Limb (tissue), 2 donors: ENCODE measurements at regions not wholly inside any gene's neighbourhood (a gene's known extent, or its start where the extent isn't known, plus 50 kb on each side); places are given as distances from the start of the nearest gene placed in this dataset.
"Not testable (repeated sequence)": the region's sequence is repeated elsewhere in the genome, so short reads cannot be mapped to it uniquely, and the experiment has no call there.

Experiments used
- DNase-seq, 2 donors: peaks; one replicate each; pipeline ENCODE4 v3.0.0-alpha.2; 2016; ENCODE audit errors: extremely low spot score in 2 of 2

GRCh38 chr5:91315701-91316100 lies 67.4 kb downstream of the ARRDC3 start:
- no peak for DNase-seq

DNA sequence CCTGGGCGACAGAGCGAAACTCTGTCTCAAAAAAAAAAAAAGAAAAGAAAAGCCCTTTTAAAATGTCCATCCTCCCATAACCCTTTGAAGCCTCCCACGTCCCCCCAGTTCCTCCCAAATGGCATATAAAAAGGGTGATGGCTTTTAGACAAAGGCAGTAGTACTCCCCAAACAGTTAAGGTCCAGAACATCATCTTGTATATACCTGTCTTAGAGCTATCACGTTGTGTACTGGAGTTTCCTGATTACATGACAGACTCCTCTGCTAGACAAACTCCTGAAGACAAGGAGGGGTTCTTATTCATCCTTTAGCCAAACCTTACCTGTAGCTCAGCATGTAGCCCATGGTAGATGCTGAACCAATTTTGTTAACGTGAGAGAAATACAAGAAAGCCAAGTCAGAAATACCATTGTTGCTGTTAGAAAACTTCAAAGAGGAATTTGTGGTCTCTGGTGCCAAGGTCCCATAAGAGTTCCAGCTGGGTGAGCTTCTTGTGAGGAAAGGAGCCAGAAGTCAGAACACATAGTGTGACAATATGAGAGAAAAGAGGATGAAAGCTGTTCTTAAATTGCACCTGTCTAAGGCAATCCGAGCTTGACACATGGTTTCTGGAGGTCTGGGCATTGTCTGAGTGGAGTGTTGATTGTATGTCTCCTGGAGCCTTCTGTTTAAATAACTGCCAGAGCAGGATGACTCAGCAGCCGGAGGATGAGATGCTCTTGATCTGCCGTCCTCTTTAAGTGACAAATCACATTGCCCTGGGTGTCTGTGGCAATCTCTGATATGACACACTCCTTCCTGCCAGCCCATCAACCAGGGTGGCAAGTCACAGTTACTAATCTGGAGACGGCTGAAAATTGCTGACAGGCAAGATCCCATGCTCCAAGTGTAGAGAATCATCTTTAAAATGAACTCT lies 69.1 kb downstream of the ARRDC3 start:
- DNase-seq: no peak

DNA sequence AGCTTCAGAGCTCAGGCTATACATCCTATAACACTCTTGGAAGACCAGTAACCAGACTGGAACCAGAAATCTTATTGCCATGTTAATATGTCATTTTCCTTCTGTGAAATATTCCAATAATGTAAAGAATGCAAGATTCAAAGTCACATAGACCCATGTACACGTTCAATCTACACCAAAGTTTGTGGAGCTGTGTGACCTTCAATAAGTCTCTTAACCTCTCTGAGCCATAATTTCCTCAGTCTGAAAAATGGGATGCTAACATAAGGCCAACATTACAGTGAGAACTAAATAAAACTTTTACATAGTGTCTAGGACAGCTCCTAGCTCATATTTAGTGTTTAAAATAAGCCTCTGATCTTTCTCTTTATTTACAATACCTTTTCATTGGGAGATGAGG lies 70.4 kb downstream of the ARRDC3 start:
- no peak for DNase-seq

DNA sequence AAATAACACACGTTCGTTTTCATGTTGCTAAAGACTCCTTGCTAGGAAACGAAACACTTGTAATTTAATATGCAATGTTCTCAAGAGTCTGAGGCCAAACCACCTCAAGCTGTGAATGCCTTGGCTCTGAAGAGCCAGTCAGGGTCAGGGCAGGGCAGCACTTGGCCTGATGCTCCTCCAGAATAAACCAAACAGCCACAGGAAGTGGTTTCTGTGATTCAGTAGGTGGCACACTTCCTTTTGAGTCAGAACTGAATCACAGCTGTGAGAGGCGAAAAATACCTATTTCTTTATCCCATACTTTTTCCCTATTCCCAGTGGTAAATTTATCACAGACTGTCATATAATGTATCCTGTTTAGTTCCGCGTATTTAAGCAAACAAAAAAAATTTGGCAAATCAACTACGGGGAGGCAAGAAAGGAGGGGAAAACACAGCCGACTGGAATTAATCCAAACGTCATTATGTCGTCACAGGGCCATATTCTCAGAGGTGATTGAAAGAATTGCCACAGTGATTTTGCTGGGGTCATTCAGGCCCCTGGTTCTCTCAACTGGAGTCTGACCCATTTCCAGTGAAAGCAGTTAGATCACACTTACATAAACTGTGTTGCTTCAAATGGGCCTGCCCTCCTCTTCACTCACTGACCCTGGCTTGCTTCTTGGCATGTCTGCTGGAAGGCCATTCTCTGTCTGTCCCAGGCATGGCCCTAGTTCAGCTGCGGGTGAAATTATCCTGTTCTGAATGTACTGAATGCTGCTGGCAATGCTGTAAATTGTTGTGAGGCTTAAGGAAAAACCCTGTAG lies 71.2 kb downstream of the ARRDC3 start:
- DNase-seq: peak; percentile 42 to 72

DNA sequence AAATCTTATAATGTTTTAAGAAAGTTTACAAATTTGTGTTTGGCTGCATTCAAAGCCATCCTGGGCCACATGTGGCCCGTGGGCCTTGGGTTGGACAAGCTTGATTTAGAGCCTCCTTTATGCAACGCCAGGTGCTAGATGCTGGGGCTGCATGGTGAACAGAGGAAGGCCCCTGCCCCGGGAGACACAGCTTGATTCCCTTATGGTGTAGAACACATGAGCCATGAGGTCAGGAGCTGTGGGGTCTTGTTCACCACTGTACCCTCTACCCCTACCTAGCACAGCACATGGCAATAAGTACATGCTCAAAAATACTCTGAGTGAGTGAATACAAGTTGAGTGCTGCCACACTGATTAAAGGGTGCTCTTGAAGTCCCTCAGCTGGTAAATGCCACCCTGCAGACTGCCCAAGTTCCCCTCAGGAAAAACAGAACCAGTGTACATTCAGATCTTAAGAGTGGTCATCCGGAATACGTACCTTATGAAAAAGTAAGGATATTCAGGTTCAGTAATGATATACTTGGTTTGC lies 71.9 kb downstream of the ARRDC3 start:
- no peak for DNase-seq

DNA sequence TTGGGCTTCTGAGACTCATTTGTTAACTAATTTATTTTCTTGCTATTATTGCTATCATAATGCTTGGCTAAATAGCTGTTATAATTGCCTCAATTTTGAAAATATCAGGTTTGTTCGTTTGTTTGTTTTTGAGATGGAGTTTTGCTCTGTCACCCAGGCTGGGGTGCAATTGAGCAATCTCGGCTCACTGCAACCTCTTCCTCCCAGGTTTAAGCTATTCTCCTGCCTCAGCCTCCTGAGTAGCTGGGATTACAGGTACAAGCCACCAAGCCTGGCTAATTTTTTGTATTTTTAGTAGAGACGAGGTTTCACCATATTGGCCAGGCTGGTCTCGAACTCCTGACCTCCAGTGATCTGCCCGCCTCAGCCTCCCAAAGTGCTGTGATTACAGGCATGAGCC lies 75.0 kb downstream of the ARRDC3 start:
- not testable (repeated sequence) for DNase-seq

DNA sequence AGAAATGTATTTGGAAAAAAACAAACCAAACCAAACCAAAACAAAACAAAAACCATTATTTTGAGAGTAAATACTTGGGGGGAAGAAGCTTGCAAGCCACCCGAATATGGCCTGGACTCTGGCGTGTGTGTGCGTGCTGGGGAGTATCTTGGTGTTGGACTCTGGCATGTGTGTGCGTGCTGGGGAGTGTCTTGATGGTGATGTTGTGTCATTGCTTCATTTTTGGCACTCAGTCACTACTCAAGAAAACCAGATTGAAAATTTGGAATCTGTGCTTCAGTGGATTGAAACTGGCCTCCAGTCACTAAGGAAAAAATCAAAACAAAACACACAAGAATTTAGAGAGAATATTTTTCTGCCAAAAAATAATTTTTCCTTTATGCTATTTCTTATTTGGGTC lies 76.1 kb downstream of the ARRDC3 start:
- DNase-seq: peak in 1 of 2 donors; percentile 18

DNA sequence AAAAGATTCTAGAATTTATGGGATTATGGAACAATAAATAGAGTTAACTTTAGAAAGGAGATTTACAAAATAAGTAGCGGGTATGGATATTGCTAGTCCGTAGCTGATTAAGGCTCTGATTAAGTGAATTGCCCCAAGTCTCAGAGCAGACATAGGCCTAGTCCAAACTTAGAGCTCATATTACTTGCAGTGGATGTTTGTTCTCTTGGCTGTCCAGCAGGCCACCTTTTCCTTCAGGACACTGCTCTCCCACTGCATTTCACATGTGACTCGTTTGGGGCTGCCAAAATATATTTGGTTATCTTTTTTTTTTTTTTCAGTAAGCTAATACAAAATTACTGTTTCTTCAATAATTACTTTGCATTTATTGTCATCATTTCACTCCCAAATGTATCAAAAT lies 76.6 kb downstream of the ARRDC3 start:
- no peak for DNase-seq

GRCh38 chr5:91305640-91306039 lies 77.5 kb downstream of the ARRDC3 start:
- DNase-seq: no peak

DNA sequence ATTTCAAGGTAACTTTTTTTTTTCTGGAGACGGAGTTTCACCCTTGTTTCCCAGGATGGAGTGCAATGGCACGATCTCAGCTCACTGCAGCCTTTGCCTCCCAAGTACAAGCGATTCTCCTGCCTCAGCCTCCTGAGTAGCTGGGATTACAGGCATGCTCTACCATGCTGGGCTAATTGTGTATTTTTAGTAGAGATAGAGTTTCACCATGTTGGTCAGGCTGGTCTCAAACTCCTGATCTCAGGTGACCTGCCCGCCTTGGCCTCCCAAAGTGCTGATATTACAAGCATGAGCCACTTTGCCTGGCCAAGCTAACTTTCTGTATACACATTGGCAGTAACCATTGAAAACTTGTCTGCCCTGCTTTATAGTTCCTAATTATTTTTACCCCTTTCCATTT lies 79.1 kb downstream of the ARRDC3 start:
- DNase-seq: not testable (repeated sequence)

GRCh38 chr5:91302958-91303357 lies 80.2 kb downstream of the ARRDC3 start:
- DNase-seq: no peak

DNA sequence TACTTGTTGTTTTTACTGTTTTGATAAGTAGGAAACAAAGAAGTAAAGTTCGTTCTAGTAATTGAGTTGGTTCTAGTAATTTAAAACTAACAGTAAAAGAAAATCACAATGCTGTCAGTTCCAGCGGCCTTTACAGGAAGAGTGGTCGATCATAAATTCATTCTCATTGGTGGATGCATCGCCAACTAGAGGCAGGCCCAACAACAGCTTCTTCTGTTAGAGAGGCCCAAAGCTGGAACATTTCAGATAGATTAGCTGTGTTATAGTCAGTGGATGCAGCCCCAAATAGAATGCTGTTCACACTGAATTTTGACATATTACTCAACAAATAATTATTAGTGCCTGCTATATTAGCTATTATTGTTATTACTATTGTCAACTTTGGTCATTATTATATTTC lies 80.8 kb downstream of the ARRDC3 start:
- no peak for DNase-seq

GRCh38 chr5:91301106-91301846 lies 81.8 kb downstream of the ARRDC3 start:
- no peak for DNase-seq

GRCh38 chr5:91297994-91298393 lies 85.1 kb downstream of the ARRDC3 start:
- no peak for DNase-seq

- DNase-seq: no peak
Measured at GRCh38 chr5:91296674-91297143, 86.4 kb downstream of the ARRDC3 start.

DNA sequence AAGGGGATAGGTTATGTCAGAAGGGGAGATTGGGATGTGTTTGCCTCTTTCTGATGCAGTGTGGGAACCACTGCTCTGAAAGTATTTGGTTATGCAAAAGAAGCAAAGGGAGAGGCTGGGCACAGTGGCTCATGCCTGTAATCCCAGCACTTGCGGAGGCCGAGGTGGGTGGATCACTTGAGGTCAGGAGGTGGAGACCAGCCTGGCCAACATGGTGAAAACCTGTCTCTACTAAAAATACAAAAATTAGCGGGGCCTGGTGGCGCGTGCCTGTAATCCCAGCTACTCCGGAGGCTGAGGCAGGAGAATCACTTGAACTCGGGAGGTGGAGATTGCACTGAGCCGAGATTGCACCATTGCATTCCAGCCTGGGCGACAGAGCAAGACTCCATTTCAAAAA lies 87.0 kb downstream of the ARRDC3 start:
- not testable (repeated sequence) for DNase-seq

DNA sequence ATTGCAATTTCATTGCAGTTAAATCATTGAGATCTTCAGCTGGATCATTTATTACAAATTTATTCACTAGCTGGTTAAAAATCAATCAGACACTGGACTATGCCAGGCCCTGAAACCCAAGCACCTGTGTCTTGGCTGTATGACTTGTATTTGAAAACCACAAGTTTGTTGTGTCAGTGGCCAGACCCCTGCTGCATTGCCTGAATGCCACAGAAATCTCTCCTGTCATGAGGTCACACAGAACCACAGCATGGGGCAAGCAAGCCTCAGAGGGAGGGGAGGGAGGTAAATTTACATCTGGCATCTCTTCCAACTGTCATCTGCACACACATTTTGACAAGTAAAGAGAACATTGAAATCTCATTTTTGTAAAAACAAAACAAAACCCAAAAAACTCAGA lies 90.0 kb downstream of the ARRDC3 start:
- DNase-seq: no peak

GRCh38 chr5:91291628-91292569 lies 91.2 kb downstream of the ARRDC3 start:
- no peak for DNase-seq

DNA sequence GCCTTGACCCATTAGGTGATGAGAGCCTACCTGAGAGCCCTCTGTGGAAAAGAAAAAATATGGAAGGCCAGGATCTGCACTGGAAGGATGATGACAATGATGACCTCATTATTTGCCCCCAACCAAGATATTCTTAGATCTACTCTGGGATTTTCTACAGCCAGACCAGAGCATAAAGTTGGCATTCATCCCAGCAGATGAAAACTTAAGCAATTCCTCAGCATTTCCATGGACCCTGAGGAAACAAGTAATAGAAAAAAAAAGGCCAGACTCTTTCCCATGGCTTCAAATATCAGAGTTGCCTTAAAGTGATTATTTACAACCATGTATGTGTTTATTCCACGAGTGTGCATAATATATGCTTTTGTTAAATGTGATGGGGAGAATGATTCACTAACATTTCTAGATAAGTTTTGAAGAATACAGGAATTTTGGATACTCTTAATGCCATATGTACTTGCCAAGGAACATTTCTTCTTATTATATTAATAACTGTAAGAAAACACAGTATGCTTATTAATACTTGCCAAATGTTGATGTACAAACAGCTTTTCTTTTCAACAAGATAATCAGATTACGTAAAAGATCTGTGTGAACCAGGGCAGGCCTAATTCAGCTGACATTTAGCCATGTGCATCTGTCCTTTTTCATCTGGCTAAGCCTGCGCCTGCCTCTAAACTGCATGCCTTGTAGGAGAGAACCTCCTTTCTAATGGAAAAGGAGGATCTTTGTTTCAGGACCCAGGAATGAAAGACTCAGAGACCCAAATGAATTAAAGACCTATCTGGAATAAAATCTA lies 94.8 kb downstream of the ARRDC3 start:
- peak in 1 of 2 donors; percentile 61 for DNase-seq
